Upper lobe of left lung (tissue), 6 donors: ENCODE measurements at regions not wholly inside any gene's neighbourhood (a gene's known extent, or its start where the extent isn't known, plus 50 kb on each side); places are given as distances from the start of the nearest gene placed in this dataset.

Experiments
- ATAC-seq, 2 donors: fragments of 200-7000 bp; cut with Tn5 transposase; one replicate each; pipeline ENCODE4 v1.9.1; 2022; ENCODE audit warnings: mild to moderate bottlenecking in 2 of 2, moderate library complexity in 2 of 2; ENCODE audit not compliant: low FRiP score in 2 of 2
- DNase-seq, 2 donors: peaks; one replicate each; pipeline ENCODE4 v3.0.0-alpha.2; 2019 to 2020
- H3K27ac ChIP-seq, 4 donors: fragments of 200-600 bp; sonication (generic); one replicate each; pipeline ENCODE4 v1.5.1; 2016 to 2019
- H3K27me3 ChIP-seq, 4 donors: fragments of 200-600 bp; sonication (generic); one replicate each; pipeline ENCODE4 v1.5.1; 2017 to 2019
- H3K36me3 ChIP-seq, 4 donors: fragments of 200-600 bp; sonication (generic); one replicate each; pipeline ENCODE4 v1.5.1; 2016 to 2019
- H3K4me1 ChIP-seq, 4 donors: fragments of 200-600 bp; sonication (generic); one replicate each; pipeline ENCODE4 v1.5.1; 2018 to 2019
- H3K4me3 ChIP-seq, 4 donors: fragments of 200-600 bp; sonication (generic); one replicate each; pipeline ENCODE4 v1.5.1; 2017 to 2019; ENCODE audit warnings: mild to moderate bottlenecking in 2 of 4, moderate library complexity in 1 of 4
- H3K9me3 ChIP-seq, 4 donors: fragments of 200-600 bp; sonication (generic); one replicate each; pipeline ENCODE4 v1.5.1; 2018 to 2019
- EP300 ChIP-seq, 4 donors: sonication (generic); formaldehyde crosslinking; IDR thresholded peaks; one replicate each; pipeline ENCODE4 v1.5.1; 2017; ENCODE audit warnings: antibody characterized with exemption in 4 of 4, control low read depth in 2 of 4
- POLR2A ChIP-seq, 4 donors: fragments of 450-650 bp; IDR thresholded peaks; one replicate each; pipeline ENCODE4 v1.5.1; 2016 to 2017; ENCODE audit warnings: antibody characterized with exemption in 4 of 4, mild to moderate bottlenecking in 2 of 4
- POLR2AphosphoS5 ChIP-seq, 2 donors: sonication (generic); formaldehyde crosslinking; IDR thresholded peaks; one replicate each; pipeline ENCODE4 v1.5.1; 2017; ENCODE audit warnings: antibody characterized with exemption in 2 of 2
- WGBS, 2 donors: methylation state at CpG; one replicate each; pipeline ENCODE4 v1.1.5; 2017 to 2018; 5-methylcytosine and 5-hydroxymethylcytosine counted together
- TF ChIP-seq, protein P1 (sequence below), 6 experiments: fragments of 450-650 bp in 4 of 6; fragments of 200-600 bp in 2 of 6; sonication (generic) in 2 of 6; IDR thresholded peaks; one replicate each; pipeline ENCODE4 v1.5.1; 2016 to 2019; ENCODE audit warnings: antibody characterized with exemption in 6 of 6
- donor health status: DM: no; HTN: no; CAD: no; lungs with moderate emphysema.
- donor health status: DM: no; HTN: yes; CAD: no; lungs with severe emphysema.

- Histone ChIP-seq H3K27ac (no peak overlapping the region), H3K4me3 (no peak overlapping the region), H3K27me3 (no peaks in the 10 kb centered on the region), H3K4me1 (peaks cover 9 to 14% (median 12%) of the 10 kb centered on the region in 4 donors), H3K36me3 (no peaks in the 10 kb centered on the region), H3K9me3 (no peaks in the 10 kb centered on the region)
- 91 to 94% methylated on average over 5 of the region's 5 CpGs for WGBS, 2 donors
- ATAC-seq = no peak
- TF ChIP-seq POLR2AphosphoS5 (IDR thresholded peaks at IDR 0.05) (no peak), EP300 (IDR thresholded peaks at IDR 0.05) (no peak), POLR2A (IDR thresholded peaks at IDR 0.05) (no peak)
- TF ChIP-seq, protein P1, sequence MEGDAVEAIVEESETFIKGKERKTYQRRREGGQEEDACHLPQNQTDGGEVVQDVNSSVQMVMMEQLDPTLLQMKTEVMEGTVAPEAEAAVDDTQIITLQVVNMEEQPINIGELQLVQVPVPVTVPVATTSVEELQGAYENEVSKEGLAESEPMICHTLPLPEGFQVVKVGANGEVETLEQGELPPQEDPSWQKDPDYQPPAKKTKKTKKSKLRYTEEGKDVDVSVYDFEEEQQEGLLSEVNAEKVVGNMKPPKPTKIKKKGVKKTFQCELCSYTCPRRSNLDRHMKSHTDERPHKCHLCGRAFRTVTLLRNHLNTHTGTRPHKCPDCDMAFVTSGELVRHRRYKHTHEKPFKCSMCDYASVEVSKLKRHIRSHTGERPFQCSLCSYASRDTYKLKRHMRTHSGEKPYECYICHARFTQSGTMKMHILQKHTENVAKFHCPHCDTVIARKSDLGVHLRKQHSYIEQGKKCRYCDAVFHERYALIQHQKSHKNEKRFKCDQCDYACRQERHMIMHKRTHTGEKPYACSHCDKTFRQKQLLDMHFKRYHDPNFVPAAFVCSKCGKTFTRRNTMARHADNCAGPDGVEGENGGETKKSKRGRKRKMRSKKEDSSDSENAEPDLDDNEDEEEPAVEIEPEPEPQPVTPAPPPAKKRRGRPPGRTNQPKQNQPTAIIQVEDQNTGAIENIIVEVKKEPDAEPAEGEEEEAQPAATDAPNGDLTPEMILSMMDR (IDR thresholded peaks at IDR 0.05) = no peak
- DNase-seq = no peak
Measured at GRCh38 chr9:84151640-84152039, 171.0 kb downstream of the RMI1 start.

DNA sequence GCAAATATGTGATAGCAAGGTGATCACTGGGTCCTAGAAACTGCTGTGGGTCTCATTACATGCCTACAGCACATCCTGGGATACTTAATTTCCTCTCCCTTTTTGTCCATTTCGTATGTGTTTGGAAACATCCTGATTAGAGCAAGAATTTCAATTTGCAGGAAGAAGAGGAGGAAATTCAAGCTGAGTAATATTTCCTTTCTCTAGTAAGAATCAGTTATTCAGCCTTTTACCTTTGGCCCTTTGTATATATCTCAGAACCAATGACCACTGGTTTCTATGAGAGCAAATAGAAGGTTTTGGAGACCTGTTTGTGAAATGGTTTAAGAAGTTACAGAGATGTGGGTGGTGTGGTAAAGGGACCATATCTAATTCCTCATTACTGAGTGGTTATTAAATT is 171.6 kb downstream of the RMI1 start:
- no peaks in the 10 kb centered on the region for H3K9me3 ChIP-seq
- H3K27ac ChIP-seq = no peak overlapping the region
- no peak for ATAC-seq
- no peaks in the 10 kb centered on the region for H3K36me3 ChIP-seq
- H3K27me3 ChIP-seq = no peaks in the 10 kb centered on the region
- no peak overlapping the region for H3K4me3 ChIP-seq
- DNase-seq = no peak
- WGBS, 2 donors = 45 to 50% methylated on average over 1 of the region's 1 CpG
- H3K4me1 ChIP-seq = peaks cover 3 to 9% (median 6%) of the 10 kb centered on the region in 4 donors
- TF ChIP-seq, protein P1 (IDR thresholded peaks at IDR 0.05) = no peak
- TF ChIP-seq EP300 (IDR thresholded peaks at IDR 0.05) (no peak), POLR2A (IDR thresholded peaks at IDR 0.05) (no peak), POLR2AphosphoS5 (IDR thresholded peaks at IDR 0.05) (no peak)

GRCh38 chr9:84153885-84154284 is 173.3 kb downstream of the RMI1 start:
- H3K27me3 ChIP-seq = no peaks in the 10 kb centered on the region
- H3K4me1 ChIP-seq = no peaks in the 10 kb centered on the region
- no peak overlapping the region for H3K27ac ChIP-seq
- H3K36me3 ChIP-seq = no peaks in the 10 kb centered on the region
- 87 to 100% methylated on average over 1 of the region's 1 CpG for WGBS, 2 donors
- ATAC-seq (no peak), DNase-seq (no peak)
- no peak overlapping the region for H3K4me3 ChIP-seq
- TF ChIP-seq, protein P1 (IDR thresholded peaks at IDR 0.05) = no peak
- TF ChIP-seq POLR2AphosphoS5 (IDR thresholded peaks at IDR 0.05) (no peak), EP300 (IDR thresholded peaks at IDR 0.05) (no peak), POLR2A (IDR thresholded peaks at IDR 0.05) (no peak)
- H3K9me3 ChIP-seq = no peaks in the 10 kb centered on the region

- no peaks in the 10 kb centered on the region for H3K36me3 ChIP-seq
- TF ChIP-seq, protein P1 (IDR thresholded peaks at IDR 0.05) = no peak
- no peak for TF ChIP-seq POLR2A (IDR thresholded peaks at IDR 0.05)
- DNase-seq = no peak
Measured at GRCh38 chr9:84154320-84154719, 173.7 kb downstream of the RMI1 start.

DNA sequence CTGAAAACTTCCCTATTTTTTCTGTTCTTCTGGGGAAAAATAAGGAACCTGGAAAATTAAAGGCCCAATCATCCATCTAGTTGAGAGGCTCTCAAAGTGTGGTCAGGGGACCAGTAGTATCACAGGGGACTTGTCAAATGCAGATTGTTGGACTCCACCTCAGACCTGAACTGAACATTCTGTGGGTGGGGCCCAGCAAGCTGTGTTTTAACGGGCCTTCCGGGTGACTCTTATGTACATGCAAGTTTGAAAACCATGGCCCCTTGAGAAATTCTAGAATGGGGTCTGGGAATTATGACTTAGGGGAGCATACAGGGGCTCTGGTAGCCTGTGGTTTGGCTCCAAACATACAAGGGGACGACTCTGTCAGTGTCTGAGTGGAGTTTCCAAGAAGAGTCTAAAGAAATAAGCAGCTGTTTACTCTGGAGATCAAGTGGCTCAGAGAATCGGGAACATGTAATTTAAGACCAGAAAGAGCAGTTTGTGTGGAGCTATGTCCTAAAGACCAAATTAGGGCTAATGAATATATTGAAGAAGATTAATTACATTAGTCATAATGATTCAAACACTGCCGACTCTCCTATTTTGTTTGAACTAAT is 177.4 kb downstream of the SLC28A3 start:
- Histone ChIP-seq H3K27me3 (no peaks in the 10 kb centered on the region), H3K36me3 (no peaks in the 10 kb centered on the region), H3K4me1 (no peaks in the 10 kb centered on the region), H3K4me3 (no peak overlapping the region), H3K27ac (no peak overlapping the region), H3K9me3 (no peaks in the 10 kb centered on the region)
- ATAC-seq (no peak), DNase-seq (no peak)
- 67 to 73% methylated on average over 5 of the region's 5 CpGs for WGBS, 2 donors
- TF ChIP-seq EP300 (IDR thresholded peaks at IDR 0.05) = no peak
- TF ChIP-seq, protein P1 (IDR thresholded peaks at IDR 0.05) = no peak
- TF ChIP-seq POLR2A (IDR thresholded peaks at IDR 0.05) = no peak
- no peak for TF ChIP-seq POLR2AphosphoS5 (IDR thresholded peaks at IDR 0.05)

More at GRCh38 chr9:84154320-84154719, 173.7 kb downstream of the RMI1 start:
- Histone ChIP-seq H3K4me1 (no peaks in the 10 kb centered on the region), H3K27ac (no peak overlapping the region), H3K9me3 (no peaks in the 10 kb centered on the region), H3K4me3 (no peak overlapping the region), H3K27me3 (no peaks in the 10 kb centered on the region)
- WGBS, 2 donors = 86 to 90% methylated on average over 3 of the region's 3 CpGs
- ATAC-seq = no peak
